Heart left ventricle (tissue), 13 donors: ENCODE measurements at regions not wholly inside any gene's neighbourhood (a gene's known extent, or its start where the extent isn't known, plus 50 kb on each side); places are given as distances from the start of the nearest gene placed in this dataset.
"Not testable (repeated sequence)": the region's sequence is repeated elsewhere in the genome, so short reads cannot be mapped to it uniquely, and the experiment has no call there.

Experiments
- POLR2A ChIP-seq, 2 donors: fragments of 450-650 bp; IDR thresholded peaks; one replicate each; pipeline ENCODE4 v1.6.1; 2017; ENCODE audit warnings: antibody characterized with exemption in 2 of 2, mild to moderate bottlenecking in 2 of 2, moderate library complexity in 2 of 2
- TF ChIP-seq, protein P1 (sequence below), 12 donors: fragments of 200-600 bp; sonication (generic) in 4 of 12; IDR thresholded peaks; one replicate each; pipeline versions ENCODE4 v1.5.0 to v1.8.0; 2018 to 2022; ENCODE audit warnings: antibody characterized with exemption in 12 of 12, mild to moderate bottlenecking in 5 of 12
- donor health status: ischemic (EF 13 %, LVEDD 7.1; RV severe dilation, severe dysfunction).
- donor health status: DM: no; HTN: yes; CAD: no.
- donor health status: DM: no; HTN: no; CAD: no.
- donor health status: ischemic (EF 25% LVEDD 6.9; RV normal size, moderate dysfunction).
- donor health status: ischemic (EF 25% LVEDD 5.7; RV mildly dilated, moderate dysfunction).
- donor health status: ischemic (EF 35%, LVEDD 5.7; RV mildly dilated, moderate dysfunction).
- donor health status: nonischemic (EF 11% LVEDD 7.7; RV severe dilation, severe dysfunction).
- donor health status: DM: yes; HTN: yes; CAD: no.
- donor health status: PGD.
- donor health status: ischemic (EF 29% LVEDD 5.4; RV normal size, mild dysfunction).
- donor health status: nonischemic (EF 23%, LVEDD 6.1; RV moderate dilation, normal function).

DNA sequence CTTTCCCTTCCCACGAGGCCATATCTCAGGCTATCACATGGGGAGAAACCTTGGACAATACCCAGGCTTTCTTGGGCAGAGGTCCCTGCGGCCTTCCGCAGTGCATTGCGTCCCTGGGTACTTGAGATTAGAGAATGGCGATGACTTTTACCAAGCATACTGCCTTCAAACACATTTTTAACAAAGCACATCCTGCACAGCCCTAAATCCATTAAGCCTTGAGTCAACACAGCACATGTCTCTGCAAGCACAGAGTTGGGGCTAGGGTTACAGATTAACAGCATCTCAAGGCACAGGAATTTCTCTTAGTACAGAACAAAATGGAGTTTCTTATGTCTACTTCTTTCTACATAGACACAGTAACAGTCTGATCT lies 494.2 kb downstream of the IGSF11 start:
- TF ChIP-seq, protein P1, sequence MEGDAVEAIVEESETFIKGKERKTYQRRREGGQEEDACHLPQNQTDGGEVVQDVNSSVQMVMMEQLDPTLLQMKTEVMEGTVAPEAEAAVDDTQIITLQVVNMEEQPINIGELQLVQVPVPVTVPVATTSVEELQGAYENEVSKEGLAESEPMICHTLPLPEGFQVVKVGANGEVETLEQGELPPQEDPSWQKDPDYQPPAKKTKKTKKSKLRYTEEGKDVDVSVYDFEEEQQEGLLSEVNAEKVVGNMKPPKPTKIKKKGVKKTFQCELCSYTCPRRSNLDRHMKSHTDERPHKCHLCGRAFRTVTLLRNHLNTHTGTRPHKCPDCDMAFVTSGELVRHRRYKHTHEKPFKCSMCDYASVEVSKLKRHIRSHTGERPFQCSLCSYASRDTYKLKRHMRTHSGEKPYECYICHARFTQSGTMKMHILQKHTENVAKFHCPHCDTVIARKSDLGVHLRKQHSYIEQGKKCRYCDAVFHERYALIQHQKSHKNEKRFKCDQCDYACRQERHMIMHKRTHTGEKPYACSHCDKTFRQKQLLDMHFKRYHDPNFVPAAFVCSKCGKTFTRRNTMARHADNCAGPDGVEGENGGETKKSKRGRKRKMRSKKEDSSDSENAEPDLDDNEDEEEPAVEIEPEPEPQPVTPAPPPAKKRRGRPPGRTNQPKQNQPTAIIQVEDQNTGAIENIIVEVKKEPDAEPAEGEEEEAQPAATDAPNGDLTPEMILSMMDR (IDR thresholded peaks at IDR 0.05), result not testable (repeated sequence)
- not testable (repeated sequence) for TF ChIP-seq POLR2A (IDR thresholded peaks at IDR 0.05)
